Activated T-helper 1 cell treated with anti-CD3 and anti-CD28 coated beads, Interleukin-12 subunit alpha, Interleukin-12 subunit beta, Interleukin-2, Interleukin-4 antibody, amounts not matched to agents 30 ng/mL and 10 ng/mL and 1 ng/mL, durations not matched to agents 14 hours and 24 hours and 36 hours (primary cell): ENCODE measurements at regions not wholly inside any gene's neighbourhood (a gene's known extent, or its start where the extent isn't known, plus 50 kb on each side); places are given as distances from the start of the nearest gene placed in this dataset.

ENCODE experiments used
- DNase-seq: peaks from one replicate; pipeline ENCODE4 v3.0.0; 2021; ENCODE audit warnings: low spot score
- H3K27ac Mint-ChIP-seq: one replicate; pipeline ENCODE4 v1.8.0; 2021; ENCODE audit warnings: mild to moderate bottlenecking, mixed read lengths
- H3K27me3 Mint-ChIP-seq: one replicate; pipeline ENCODE4 v1.8.0; 2022; ENCODE audit warnings: mild to moderate bottlenecking, moderate library complexity, mixed read lengths; ENCODE audit not compliant: insufficient read depth
- H3K36me3 Mint-ChIP-seq: one replicate; pipeline ENCODE4 v1.8.0; 2021; ENCODE audit warnings: low read depth, mixed read lengths
- H3K4me1 Mint-ChIP-seq: one replicate; pipeline ENCODE4 v1.8.0; 2021; ENCODE audit warnings: low read depth, mixed read lengths
- H3K4me3 Mint-ChIP-seq: one replicate; pipeline ENCODE4 v1.8.0; 2021; ENCODE audit warnings: mild to moderate bottlenecking, moderate library complexity, mixed read lengths
- H3K9me3 Mint-ChIP-seq: one replicate; pipeline ENCODE4 v1.8.0; 2021; ENCODE audit warnings: mixed read lengths
- intact Hi-C: fragments of 100-400 bp; cut with micrococcal nuclease; formaldehyde crosslinking; loops from one replicate; pipeline ENCODE4 v1.15.1; 2024

GRCh38 chr10:10538326-10538725 lies 479.3 kb upstream of the CELF2 start:
- DNase-seq = no peak
- intact Hi-C loops = no loop called here
- Mint-ChIP-seq H3K27me3 (peaks cover 5% of the 10 kb centered on the region), H3K4me1 (no peaks in the 10 kb centered on the region), H3K9me3 (no peaks in the 10 kb centered on the region), H3K4me3 (no peak overlapping the region), H3K36me3 (no peaks in the 10 kb centered on the region), H3K27ac (no peak overlapping the region)

- no peak for DNase-seq
- intact Hi-C loops = no loop called here
- no peaks in the 10 kb centered on the region for H3K36me3 Mint-ChIP-seq
- no peak overlapping the region for H3K4me3 Mint-ChIP-seq
- H3K4me1 Mint-ChIP-seq = no peaks in the 10 kb centered on the region
- H3K27me3 Mint-ChIP-seq = peaks cover 2% of the 10 kb centered on the region
- no peak overlapping the region for H3K27ac Mint-ChIP-seq
- no peaks in the 10 kb centered on the region for H3K9me3 Mint-ChIP-seq
These were observed 477.3 kb upstream of the CELF2 start for GRCh38 chr10:10540398-10540797.

GRCh38 chr10:10542477-10542876 lies 475.2 kb upstream of the CELF2 start:
- Mint-ChIP-seq H3K9me3 (no peaks in the 10 kb centered on the region), H3K4me3 (no peak overlapping the region), H3K36me3 (no peaks in the 10 kb centered on the region), H3K27me3 (peaks cover 5% of the 10 kb centered on the region), H3K4me1 (no peaks in the 10 kb centered on the region), H3K27ac (no peak overlapping the region)
- intact Hi-C loops = no loop called here
- no peak for DNase-seq

GRCh38 chr10:10544890-10545289 lies 472.8 kb upstream of the CELF2 start:
- Mint-ChIP-seq H3K27ac (no peak overlapping the region), H3K9me3 (peaks cover under 1% of the 10 kb centered on the region), H3K36me3 (no peaks in the 10 kb centered on the region), H3K4me1 (no peaks in the 10 kb centered on the region), H3K27me3 (peaks cover 3% of the 10 kb centered on the region), H3K4me3 (no peak overlapping the region)
- no peak for DNase-seq
- intact Hi-C loops = no loop called here

DNA sequence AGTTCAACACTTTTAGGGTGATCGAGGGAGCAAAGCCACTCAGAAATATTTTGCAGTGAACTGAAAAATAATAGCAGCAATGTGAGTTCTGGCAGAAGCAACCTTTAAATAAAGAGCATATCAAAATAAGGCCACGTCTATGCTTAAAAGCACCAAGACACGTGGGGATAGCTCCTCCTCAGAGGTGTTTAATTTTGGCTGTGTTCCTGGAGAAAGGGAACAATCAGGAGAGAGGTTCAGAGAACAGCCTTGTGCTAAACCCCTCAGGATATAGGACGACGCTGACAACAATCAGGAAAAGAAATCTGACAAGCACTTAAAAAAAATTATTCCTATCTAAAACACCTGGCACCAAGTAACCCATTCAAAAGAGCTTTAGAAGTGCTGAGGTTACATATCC lies 471.9 kb upstream of the CELF2 start:
- Mint-ChIP-seq H3K27ac (no peak overlapping the region), H3K36me3 (no peaks in the 10 kb centered on the region), H3K9me3 (peaks cover 5% of the 10 kb centered on the region), H3K27me3 (peaks cover 3% of the 10 kb centered on the region), H3K4me1 (no peaks in the 10 kb centered on the region), H3K4me3 (no peak overlapping the region)
- DNase-seq = no peak
- intact Hi-C loops = no loop called here

GRCh38 chr10:10551596-10552301 lies 465.9 kb upstream of the CELF2 start:
- DNase-seq = no peak
- H3K4me1 Mint-ChIP-seq = no peaks in the 10 kb centered on the region
- no peaks in the 10 kb centered on the region for H3K36me3 Mint-ChIP-seq
- no peaks in the 10 kb centered on the region for H3K27me3 Mint-ChIP-seq
- no peak overlapping the region for H3K27ac Mint-ChIP-seq
- no peak overlapping the region for H3K4me3 Mint-ChIP-seq
- intact Hi-C loops = no loop called here
- peaks cover 5% of the 10 kb centered on the region for H3K9me3 Mint-ChIP-seq

GRCh38 chr10:10552948-10553347 lies 464.7 kb upstream of the CELF2 start:
- Mint-ChIP-seq H3K9me3 (peaks cover 5% of the 10 kb centered on the region), H3K27me3 (no peaks in the 10 kb centered on the region), H3K4me1 (no peaks in the 10 kb centered on the region), H3K36me3 (no peaks in the 10 kb centered on the region), H3K4me3 (no peak overlapping the region), H3K27ac (no peak overlapping the region)
- intact Hi-C loops = no loop called here
- no peak for DNase-seq

GRCh38 chr10:10564081-10564794 lies 453.4 kb upstream of the CELF2 start:
- no peaks in the 10 kb centered on the region for H3K27me3 Mint-ChIP-seq
- H3K9me3 Mint-ChIP-seq = peaks cover 4% of the 10 kb centered on the region
- H3K4me1 Mint-ChIP-seq = no peaks in the 10 kb centered on the region
- H3K4me3 Mint-ChIP-seq = no peak overlapping the region
- intact Hi-C loops = no loop called here
- no peaks in the 10 kb centered on the region for H3K36me3 Mint-ChIP-seq
- DNase-seq = no peak
- no peak overlapping the region for H3K27ac Mint-ChIP-seq

DNA sequence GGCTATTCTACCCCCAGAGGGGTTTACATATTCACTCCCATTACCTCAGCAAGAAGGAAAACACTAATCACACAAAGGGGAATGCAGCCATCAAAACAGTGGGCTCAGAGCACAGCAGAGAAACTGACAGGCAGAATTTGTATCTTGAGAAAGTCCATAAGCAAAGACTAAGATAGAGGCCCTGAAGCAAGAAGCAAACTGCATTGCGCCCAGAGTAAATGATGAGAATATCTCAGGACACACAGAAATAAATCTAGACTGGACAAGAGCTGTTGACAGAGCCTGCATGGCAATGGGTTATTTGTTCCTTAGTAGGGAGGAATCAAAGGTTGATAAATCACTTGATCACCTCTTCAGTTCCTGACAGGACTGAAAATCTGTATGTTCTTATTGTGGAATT lies 440.7 kb upstream of the CELF2 start:
- Mint-ChIP-seq H3K4me3 (no peak overlapping the region), H3K9me3 (no peaks in the 10 kb centered on the region), H3K27ac (no peak overlapping the region), H3K36me3 (no peaks in the 10 kb centered on the region), H3K27me3 (no peaks in the 10 kb centered on the region), H3K4me1 (no peaks in the 10 kb centered on the region)
- no peak for DNase-seq
- intact Hi-C loops = no loop called here

GRCh38 chr10:10579709-10580108 lies 438.0 kb upstream of the CELF2 start:
- H3K4me1 Mint-ChIP-seq = no peaks in the 10 kb centered on the region
- H3K4me3 Mint-ChIP-seq = no peak overlapping the region
- DNase-seq = no peak
- no peaks in the 10 kb centered on the region for H3K36me3 Mint-ChIP-seq
- intact Hi-C loops = no loop called here
- no peaks in the 10 kb centered on the region for H3K27me3 Mint-ChIP-seq
- H3K27ac Mint-ChIP-seq = no peak overlapping the region
- no peaks in the 10 kb centered on the region for H3K9me3 Mint-ChIP-seq

GRCh38 chr10:10584161-10584560 lies 433.5 kb upstream of the CELF2 start:
- DNase-seq = no peak
- Mint-ChIP-seq H3K4me1 (no peaks in the 10 kb centered on the region), H3K9me3 (no peaks in the 10 kb centered on the region), H3K4me3 (no peak overlapping the region), H3K36me3 (no peaks in the 10 kb centered on the region), H3K27me3 (no peaks in the 10 kb centered on the region), H3K27ac (no peak overlapping the region)
- intact Hi-C loops = no loop called here

- DNase-seq = no peak
- no peak overlapping the region for H3K4me3 Mint-ChIP-seq
- H3K36me3 Mint-ChIP-seq = no peaks in the 10 kb centered on the region
- H3K27me3 Mint-ChIP-seq = no peaks in the 10 kb centered on the region
- no peak overlapping the region for H3K27ac Mint-ChIP-seq
- H3K9me3 Mint-ChIP-seq = no peaks in the 10 kb centered on the region
- intact Hi-C loops = no loop called here
- no peaks in the 10 kb centered on the region for H3K4me1 Mint-ChIP-seq
These were observed 429.8 kb upstream of the CELF2 start for GRCh38 chr10:10587744-10588393.

DNA sequence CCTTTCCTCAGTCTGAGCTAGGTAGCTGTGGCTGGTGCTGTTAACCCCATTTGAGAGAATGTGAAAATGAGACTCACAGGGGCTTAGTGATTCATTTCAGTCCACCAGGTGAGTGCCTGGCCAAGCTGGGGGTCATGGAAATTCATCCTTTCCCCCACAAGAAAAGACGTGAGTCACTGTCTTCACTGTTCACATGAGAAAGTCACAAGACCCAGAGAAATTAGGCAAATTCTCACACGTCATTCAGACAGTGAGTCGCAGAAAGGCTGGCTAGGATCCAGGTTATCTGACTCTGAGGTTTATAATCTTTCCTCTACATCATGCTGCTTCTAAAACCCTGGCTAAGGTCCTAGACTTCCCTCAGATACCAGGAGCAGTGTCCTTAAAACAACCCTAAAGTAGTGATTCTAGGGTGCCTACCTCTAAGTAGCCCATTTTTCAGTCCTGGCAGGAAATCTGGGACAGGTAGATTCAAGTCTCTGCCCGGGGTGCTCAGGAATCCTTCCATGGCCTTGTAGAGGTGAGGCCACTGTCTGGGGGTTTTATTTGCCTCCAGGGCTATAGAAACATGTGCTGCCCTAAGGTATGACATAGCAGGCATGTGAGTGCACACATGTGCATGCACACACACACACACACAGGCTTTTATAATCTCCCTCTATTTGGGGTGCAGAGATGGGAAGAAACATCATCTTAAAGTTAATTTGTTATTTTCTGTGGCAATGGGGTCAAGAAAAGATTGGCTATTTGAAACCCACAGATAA lies 427.9 kb upstream of the CELF2 start:
- no peak for DNase-seq
- Mint-ChIP-seq H3K4me3 (no peak overlapping the region), H3K9me3 (no peaks in the 10 kb centered on the region), H3K36me3 (no peaks in the 10 kb centered on the region), H3K27ac (no peak overlapping the region), H3K4me1 (no peaks in the 10 kb centered on the region), H3K27me3 (no peaks in the 10 kb centered on the region)
- intact Hi-C loops = no loop called here
